Erythroblast (primary cell): ENCODE measurements at regions not wholly inside any gene's neighbourhood (a gene's known extent, or its start where the extent isn't known, plus 50 kb on each side); places are given as distances from the start of the nearest gene placed in this dataset.
"Not testable (repeated sequence)": the region's sequence is repeated elsewhere in the genome, so short reads cannot be mapped to it uniquely, and the experiment has no call there.

ENCODE experiments used
- GATA1 ChIP-seq: IDR thresholded peaks from 2 replicates; pipeline ENCODE4 v1.6.1; 2011; ENCODE audit warnings: low read depth, mild to moderate bottlenecking, control low read depth, low read length, moderate library complexity
- POLR2A ChIP-seq: IDR thresholded peaks from 2 replicates; pipeline ENCODE4 v1.6.1; 2011; ENCODE audit warnings: mild to moderate bottlenecking, low read length

GRCh38 chr2:139538332-139539020, 758.3 kb upstream of the NXPH2 start:
- not testable (repeated sequence) for TF ChIP-seq POLR2A, GATA1
